Amniotic stem cell (primary cell): ENCODE measurements at regions not wholly inside any gene's neighbourhood (a gene's known extent, or its start where the extent isn't known, plus 50 kb on each side); places are given as distances from the start of the nearest gene placed in this dataset.
A peak's percentile ranks its signal among the peaks of the same experiment; 100 is the strongest.
"Not testable (repeated sequence)": the region's sequence is repeated elsewhere in the genome, so short reads cannot be mapped to it uniquely, and the experiment has no call there.

Experiments used
- DNase-seq: peaks from one replicate; lab custom pipeline; 2025; lab: John Stamatoyannopoulos, UW

- DNase-seq, result no peak
Observed at GRCh38 chr3:197407053-197407452, 108.6 kb upstream of the DLG1 start.

DNA sequence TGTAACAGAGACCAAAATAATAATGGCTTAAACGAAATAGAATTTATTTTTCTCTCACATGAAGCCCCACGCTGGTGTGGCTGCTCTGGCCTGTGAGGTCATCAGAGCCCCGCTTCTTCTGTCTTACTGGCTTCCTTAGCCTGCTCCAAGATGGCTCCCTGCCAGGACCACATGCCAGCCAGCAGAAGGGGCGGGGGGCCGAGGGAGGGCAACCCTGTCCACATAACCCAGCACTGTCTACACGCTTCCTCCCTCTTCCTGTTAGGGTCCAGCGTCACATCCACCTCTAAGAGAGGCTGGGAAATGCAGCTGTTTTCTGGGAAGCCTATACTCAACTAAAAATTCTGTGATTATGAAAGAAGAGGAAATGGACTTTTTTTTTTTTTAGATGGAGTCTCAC is 107.9 kb upstream of the DLG1 start:
- no peak for DNase-seq

DNA sequence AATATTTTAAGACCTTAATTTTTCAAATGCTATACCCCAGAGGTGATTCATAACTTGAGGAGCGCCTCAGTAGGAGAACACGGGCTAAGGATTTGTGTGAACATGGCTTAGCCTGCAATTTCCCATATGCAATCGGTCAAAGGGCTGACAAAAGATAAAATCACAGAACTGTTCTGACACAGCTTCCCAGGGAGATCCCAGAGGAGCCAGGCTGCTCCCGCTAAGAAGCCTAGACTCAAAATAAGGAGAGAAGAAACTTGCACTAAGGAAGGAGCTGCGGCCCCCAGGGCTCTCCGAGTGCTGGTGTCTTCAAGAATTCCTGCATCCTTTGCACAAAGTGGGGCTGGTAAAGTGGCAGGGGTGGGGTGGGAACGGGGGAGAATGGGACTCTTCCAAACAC is 106.3 kb upstream of the DLG1 start:
- no peak for DNase-seq

DNA sequence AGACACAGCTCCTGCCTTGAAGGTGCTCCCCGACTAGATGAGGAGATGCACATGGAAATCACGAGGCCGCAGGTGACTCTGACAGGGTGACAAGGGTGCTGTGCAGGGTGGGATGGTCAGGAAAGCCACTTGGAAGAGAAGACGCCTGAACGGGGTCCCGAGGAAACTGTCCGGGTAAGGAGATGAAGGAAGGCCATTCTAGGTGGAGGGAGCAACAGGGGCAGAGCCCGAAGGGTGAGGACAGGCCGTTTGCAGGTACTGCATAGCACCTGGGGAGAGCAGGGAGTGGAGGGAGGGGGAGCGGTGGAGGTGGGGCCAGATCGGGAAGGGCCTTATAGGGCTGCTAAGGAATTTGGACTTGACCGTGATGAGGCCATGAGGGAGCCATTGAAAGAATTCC is 105.6 kb upstream of the DLG1 start:
- DNase-seq, result no peak

DNA sequence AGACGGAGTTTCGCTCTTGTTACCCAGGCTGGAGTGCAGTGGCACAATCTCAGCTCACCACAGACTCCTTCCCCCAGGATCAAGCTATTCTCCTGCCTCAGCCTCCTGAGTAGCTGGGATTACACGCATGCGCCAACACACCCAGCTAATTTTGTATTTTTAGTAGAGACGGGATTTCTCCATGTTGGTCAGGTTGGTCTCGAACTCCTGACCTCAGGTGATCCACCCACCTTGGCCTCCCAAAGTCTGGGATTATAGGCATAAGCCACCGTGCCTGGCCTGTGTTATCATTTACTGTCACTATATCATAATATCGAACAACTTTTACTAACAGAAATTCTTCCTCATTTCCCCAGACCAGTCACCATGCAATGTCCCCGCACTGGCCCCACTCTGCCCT is 104.0 kb upstream of the DLG1 start:
- DNase-seq, result not testable (repeated sequence)

GRCh38 chr3:197399486-197399885 is 101.1 kb upstream of the DLG1 start:
- no peak for DNase-seq

GRCh38 chr3:197398286-197398878 is 100.0 kb upstream of the DLG1 start:
- DNase-seq, result no peak

GRCh38 chr3:197397838-197398237 is 99.4 kb upstream of the DLG1 start:
- DNase-seq, result no peak

- DNase-seq, result no peak
Observed at GRCh38 chr3:197394464-197395321, 96.3 kb upstream of the DLG1 start.

DNA sequence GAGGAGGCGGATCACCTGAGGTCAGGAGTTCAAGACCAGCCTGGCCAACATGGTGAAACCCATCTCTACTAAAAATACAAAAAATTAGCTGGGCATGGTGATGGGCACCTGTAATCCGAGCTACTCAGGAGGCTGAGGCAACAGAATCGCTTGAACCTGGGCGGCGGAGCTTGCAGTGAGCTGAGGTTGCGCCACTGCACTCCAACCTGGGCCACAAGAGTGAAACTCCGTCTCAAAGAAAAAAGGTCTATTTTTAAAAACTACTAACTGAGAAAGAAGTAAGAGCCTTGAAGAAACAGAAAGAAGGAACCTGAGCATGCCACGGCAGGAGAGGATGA is 95.7 kb upstream of the DLG1 start:
- DNase-seq, result not testable (repeated sequence)

GRCh38 chr3:197393711-197394110 is 95.3 kb upstream of the DLG1 start:
- DNase-seq, result no peak

GRCh38 chr3:197392961-197393360 is 94.5 kb upstream of the DLG1 start:
- DNase-seq, result no peak

- no peak for DNase-seq
Observed at GRCh38 chr3:197381371-197381770, 83.0 kb upstream of the DLG1 start.

DNA sequence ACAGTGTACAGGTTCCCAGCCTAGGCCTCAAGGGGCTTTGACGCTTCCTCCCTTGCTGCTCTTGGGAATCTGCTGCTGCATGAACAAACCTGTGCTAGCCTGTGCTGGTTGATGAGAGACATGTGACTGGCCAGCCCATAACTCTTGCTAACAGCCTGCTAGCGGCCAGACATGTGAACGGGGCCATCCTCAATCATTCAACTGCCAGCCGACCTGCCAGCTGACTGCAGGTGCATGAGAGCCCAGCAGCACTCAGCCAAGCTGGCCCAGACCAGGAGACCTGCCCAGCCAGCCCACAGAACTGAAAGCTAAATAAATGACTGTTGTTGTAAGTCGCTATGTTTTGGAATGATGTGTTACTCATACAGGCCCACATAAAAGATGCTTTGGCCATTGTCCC is 82.4 kb upstream of the DLG1 start:
- no peak for DNase-seq

- no peak for DNase-seq
Observed at GRCh38 chr3:197378985-197379718, 80.7 kb upstream of the DLG1 start.

- DNase-seq, result no peak
Observed at GRCh38 chr3:197376735-197377555, 78.5 kb upstream of the DLG1 start.

- DNase-seq, result no peak
Observed at GRCh38 chr3:197376020-197376419, 77.6 kb upstream of the DLG1 start.

DNA sequence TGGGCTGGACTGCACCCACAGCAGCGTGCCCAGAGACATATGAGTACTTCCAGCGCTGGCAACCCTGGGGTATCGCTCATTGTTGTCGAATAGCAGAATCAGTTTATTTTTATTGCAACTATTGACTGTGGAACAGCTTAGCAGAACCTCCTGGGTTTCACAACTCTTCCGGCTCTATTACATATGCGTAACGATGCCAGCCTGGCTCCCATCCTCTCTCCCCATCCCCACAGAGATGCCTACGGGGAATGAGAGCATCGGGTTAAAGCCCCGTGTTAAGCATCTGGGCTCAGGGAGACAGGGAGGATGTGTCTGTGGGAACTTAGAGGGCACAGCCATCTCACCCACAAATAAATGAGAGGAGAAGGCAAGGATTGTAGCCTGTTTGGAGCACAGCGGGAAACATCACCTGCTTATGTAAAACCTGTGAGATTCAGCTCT is 76.6 kb upstream of the DLG1 start:
- no peak for DNase-seq

GRCh38 chr3:197373096-197373495 is 74.7 kb upstream of the DLG1 start:
- DNase-seq, result no peak

GRCh38 chr3:197372047-197372661 is 73.7 kb upstream of the DLG1 start:
- DNase-seq, result peak; percentile 58

DNA sequence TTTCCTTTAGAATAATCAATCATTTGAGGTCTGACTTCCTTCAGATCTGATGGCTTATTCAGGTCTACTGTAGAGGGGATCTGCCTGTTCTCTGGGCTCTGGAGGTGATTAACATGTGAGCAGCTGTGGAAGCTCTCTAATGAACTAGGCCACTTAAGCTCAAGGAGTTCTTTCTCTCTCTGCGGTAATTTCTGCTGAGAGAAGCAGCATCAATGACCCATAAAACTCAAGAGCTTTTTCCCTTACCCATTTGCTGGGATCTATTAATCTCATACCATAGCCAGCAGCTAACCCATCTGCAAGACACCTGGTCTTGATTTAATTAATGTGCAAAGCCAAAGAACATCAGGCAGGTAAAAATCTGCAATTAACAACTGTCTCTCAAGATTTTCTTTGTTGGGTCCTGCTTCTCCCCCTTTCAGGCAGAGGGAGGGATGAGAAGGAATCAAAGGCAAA is 73.2 kb upstream of the DLG1 start:
- DNase-seq, result no peak

GRCh38 chr3:197369545-197369944 is 71.1 kb upstream of the DLG1 start:
- DNase-seq, result no peak
